ENCODE measurements at regions not wholly inside any gene's neighbourhood (a gene's known extent, or its start where the extent isn't known, plus 50 kb on each side); places are given as distances from the start of the nearest gene placed in this dataset.

- intact Hi-C loops (cut with micrococcal nuclease), result no loop called here
- POLR2A ChIA-PET, result no interaction called here
- no peaks in the 10 kb centered on the region for H3K9me3 ChIP-seq (ENCODE audit: control insufficient read depth in 2 of 3, low read length in 3 of 3)
- H3K36me3 ChIP-seq (ENCODE audit: control insufficient read depth in 2 of 3, insufficient read depth in 3 of 3, low read length in 3 of 3), result no peaks in the 10 kb centered on the region
- CTCF ChIA-PET, result no interaction called here
- H3K36me3 Mint-ChIP-seq, result peaks cover 0 to 3% (median 0%) of the 10 kb centered on the region in 5 donors
- ATAC-seq (no peak), DNase-seq (no peak)
- no peak overlapping the region for H3K27ac ChIP-seq (ENCODE audit: low read depth, low read length)
- H3K4me1 ChIP-seq (ENCODE audit: control insufficient read depth in 2 of 2, insufficient read depth in 2 of 2, low read length in 2 of 2), result no peaks in the 10 kb centered on the region
- no peak overlapping the region for H3K4me3 ChIP-seq (ENCODE audit: low read length)
- H3K9me3 Mint-ChIP-seq, result peaks cover 0 to 20% (median 8%) of the 10 kb centered on the region in 11 donors
- no peaks in the 10 kb centered on the region for H3K4me1 Mint-ChIP-seq
- no peak overlapping the region for H3K4me3 Mint-ChIP-seq
- peaks cover 0 to 6% (median 0%) of the 10 kb centered on the region in 5 donors for H3K27me3 Mint-ChIP-seq
- no peaks in the 10 kb centered on the region for H3K27me3 ChIP-seq (ENCODE audit: control insufficient read depth in 2 of 2, insufficient read depth in 2 of 2, low read length in 2 of 2)
- no peak overlapping the region for H3K27ac Mint-ChIP-seq
Observed at GRCh38 chr7:13673290-13673689, 316.2 kb downstream of the ETV1 start.

- ChIA-PET POLR2A (no interaction called here), CTCF (no interaction called here)
- Histone ChIP-seq H3K36me3 (ENCODE audit: control insufficient read depth in 2 of 3, insufficient read depth in 3 of 3, low read length in 3 of 3) (no peaks in the 10 kb centered on the region), H3K27me3 (ENCODE audit: control insufficient read depth in 2 of 2, insufficient read depth in 2 of 2, low read length in 2 of 2) (no peaks in the 10 kb centered on the region), H3K4me1 (ENCODE audit: control insufficient read depth in 2 of 2, insufficient read depth in 2 of 2, low read length in 2 of 2) (no peaks in the 10 kb centered on the region), H3K27ac (ENCODE audit: low read depth, low read length) (no peak overlapping the region), H3K4me3 (ENCODE audit: low read length) (no peak overlapping the region), H3K9me3 (ENCODE audit: control insufficient read depth in 2 of 3, low read length in 3 of 3) (no peaks in the 10 kb centered on the region)
- Mint-ChIP-seq H3K27ac (no peak overlapping the region), H3K9me3 (peaks cover 0 to 10% (median 0%) of the 10 kb centered on the region in 11 donors), H3K4me1 (peaks cover 0 to 2% (median 0%) of the 10 kb centered on the region in 7 donors), H3K36me3 (no peaks in the 10 kb centered on the region), H3K4me3 (no peak overlapping the region), H3K27me3 (no peaks in the 10 kb centered on the region)
- ATAC-seq, result no peak
- intact Hi-C loops (cut with micrococcal nuclease), result no loop called here
- no peak for DNase-seq
Observed at GRCh38 chr7:13682626-13683025, 306.8 kb downstream of the ETV1 start.

DNA sequence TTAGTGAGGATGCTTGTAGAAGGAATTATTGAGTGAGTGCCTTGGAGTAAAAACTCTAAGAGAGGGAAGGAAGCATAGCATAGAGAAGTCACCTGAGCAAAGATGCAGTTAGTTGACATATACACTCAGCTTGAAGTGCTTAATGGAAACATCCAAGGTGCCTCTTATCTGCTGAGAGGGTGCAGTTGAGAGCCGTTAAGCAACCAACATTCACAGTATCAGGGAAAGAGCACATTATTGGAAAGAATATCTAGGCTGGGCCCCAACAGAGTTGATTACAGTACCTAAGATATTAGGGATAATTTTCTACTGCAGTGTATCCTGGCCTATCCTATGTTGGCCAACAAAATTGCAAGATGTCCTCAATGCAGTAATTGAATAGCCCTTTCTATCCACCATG lies 302.0 kb downstream of the ETV1 start:
- no peaks in the 10 kb centered on the region for H3K9me3 ChIP-seq (ENCODE audit: control insufficient read depth in 2 of 3, low read length in 3 of 3)
- ATAC-seq, result no peak
- CTCF ChIA-PET, result no interaction called here

DNA sequence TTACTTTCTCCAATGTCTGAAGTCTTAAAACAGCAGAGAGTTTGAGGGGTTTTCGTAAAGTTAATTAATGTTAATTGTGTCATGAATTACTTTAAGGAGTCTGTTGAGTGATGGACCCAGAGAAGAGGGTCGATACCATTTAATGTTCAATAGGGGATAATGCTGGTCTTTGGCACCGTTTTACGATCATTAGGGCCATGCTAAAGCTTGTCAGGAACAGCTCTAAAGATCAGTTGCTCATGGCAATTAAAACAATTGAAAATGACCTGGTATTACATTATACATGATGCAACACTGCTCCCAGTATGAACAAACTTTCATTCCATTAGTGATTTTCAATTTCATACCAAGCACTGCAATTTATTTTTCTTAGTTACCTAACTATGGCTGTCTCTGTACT lies 296.9 kb downstream of the ETV1 start:
- H3K36me3 Mint-ChIP-seq, result no peaks in the 10 kb centered on the region
- Histone ChIP-seq H3K27ac (ENCODE audit: low read depth, low read length) (no peak overlapping the region), H3K9me3 (ENCODE audit: control insufficient read depth in 2 of 3, low read length in 3 of 3) (no peaks in the 10 kb centered on the region), H3K4me1 (ENCODE audit: control insufficient read depth in 2 of 2, insufficient read depth in 2 of 2, low read length in 2 of 2) (no peaks in the 10 kb centered on the region), H3K4me3 (ENCODE audit: low read length) (no peak overlapping the region), H3K27me3 (ENCODE audit: control insufficient read depth in 2 of 2, insufficient read depth in 2 of 2, low read length in 2 of 2) (no peaks in the 10 kb centered on the region), H3K36me3 (ENCODE audit: control insufficient read depth in 2 of 3, insufficient read depth in 3 of 3, low read length in 3 of 3) (no peaks in the 10 kb centered on the region)
- POLR2A ChIA-PET, result no interaction called here
- DNase-seq (no peak), ATAC-seq (no peak)
- H3K4me3 Mint-ChIP-seq, result no peak overlapping the region
- H3K27ac Mint-ChIP-seq, result no peak overlapping the region
- H3K9me3 Mint-ChIP-seq, result peaks cover 0 to 8% (median 0%) of the 10 kb centered on the region in 11 donors
- H3K27me3 Mint-ChIP-seq, result no peaks in the 10 kb centered on the region
- H3K4me1 Mint-ChIP-seq, result no peaks in the 10 kb centered on the region
- intact Hi-C loops (cut with micrococcal nuclease), result no loop called here
- CTCF ChIA-PET, result no interaction called here

More for the DNA sequence above, 302.0 kb downstream of the ETV1 start:
- no peaks in the 10 kb centered on the region for H3K36me3 Mint-ChIP-seq
- no peak overlapping the region for H3K27ac Mint-ChIP-seq
- H3K27me3 Mint-ChIP-seq, result no peaks in the 10 kb centered on the region
- no peak for DNase-seq
- no peaks in the 10 kb centered on the region for H3K4me1 Mint-ChIP-seq
- H3K36me3 ChIP-seq (ENCODE audit: control insufficient read depth in 2 of 3, insufficient read depth in 3 of 3, low read length in 3 of 3), result no peaks in the 10 kb centered on the region
- H3K27ac ChIP-seq (ENCODE audit: low read depth, low read length), result no peak overlapping the region
- no peaks in the 10 kb centered on the region for H3K27me3 ChIP-seq (ENCODE audit: control insufficient read depth in 2 of 2, insufficient read depth in 2 of 2, low read length in 2 of 2)
- no peak overlapping the region for H3K4me3 Mint-ChIP-seq
- no peaks in the 10 kb centered on the region for H3K4me1 ChIP-seq (ENCODE audit: control insufficient read depth in 2 of 2, insufficient read depth in 2 of 2, low read length in 2 of 2)
- H3K9me3 Mint-ChIP-seq, result peaks cover 0 to 6% (median 0%) of the 10 kb centered on the region in 11 donors
- intact Hi-C loops (cut with micrococcal nuclease), result no loop called here
- POLR2A ChIA-PET, result no interaction called here
- H3K4me3 ChIP-seq (ENCODE audit: low read length), result no peak overlapping the region

- H3K36me3 ChIP-seq (ENCODE audit: control insufficient read depth in 2 of 3, insufficient read depth in 3 of 3, low read length in 3 of 3), result no peaks in the 10 kb centered on the region
- H3K4me3 Mint-ChIP-seq, result no peak overlapping the region
- no peaks in the 10 kb centered on the region for H3K27me3 Mint-ChIP-seq
- ChIA-PET CTCF (no interaction called here), POLR2A (no interaction called here)
- H3K27me3 ChIP-seq (ENCODE audit: control insufficient read depth in 2 of 2, insufficient read depth in 2 of 2, low read length in 2 of 2), result no peaks in the 10 kb centered on the region
- DNase-seq (no peak), ATAC-seq (no peak)
- intact Hi-C loops (cut with micrococcal nuclease), result no loop called here
- no peak overlapping the region for H3K4me3 ChIP-seq (ENCODE audit: low read length)
- peaks cover 0 to 11% (median 2%) of the 10 kb centered on the region in 11 donors for H3K9me3 Mint-ChIP-seq
- no peaks in the 10 kb centered on the region for H3K9me3 ChIP-seq (ENCODE audit: control insufficient read depth in 2 of 3, low read length in 3 of 3)
- H3K4me1 ChIP-seq (ENCODE audit: control insufficient read depth in 2 of 2, insufficient read depth in 2 of 2, low read length in 2 of 2), result no peaks in the 10 kb centered on the region
- no peak overlapping the region for H3K27ac Mint-ChIP-seq
- no peaks in the 10 kb centered on the region for H3K4me1 Mint-ChIP-seq
- no peak overlapping the region for H3K27ac ChIP-seq (ENCODE audit: low read depth, low read length)
- H3K36me3 Mint-ChIP-seq, result no peaks in the 10 kb centered on the region
Observed at GRCh38 chr7:13702251-13702650, 287.2 kb downstream of the ETV1 start.

- H3K36me3 Mint-ChIP-seq, result no peaks in the 10 kb centered on the region
- no peak for DNase-seq
- Histone ChIP-seq H3K4me1 (ENCODE audit: control insufficient read depth in 2 of 2, insufficient read depth in 2 of 2, low read length in 2 of 2) (no peaks in the 10 kb centered on the region), H3K36me3 (ENCODE audit: control insufficient read depth in 2 of 3, insufficient read depth in 3 of 3, low read length in 3 of 3) (no peaks in the 10 kb centered on the region), H3K4me3 (ENCODE audit: low read length) (no peak overlapping the region), H3K27me3 (ENCODE audit: control insufficient read depth in 2 of 2, insufficient read depth in 2 of 2, low read length in 2 of 2) (no peaks in the 10 kb centered on the region), H3K9me3 (ENCODE audit: control insufficient read depth in 2 of 3, low read length in 3 of 3) (no peaks in the 10 kb centered on the region), H3K27ac (ENCODE audit: low read depth, low read length) (no peak overlapping the region)
- intact Hi-C loops (cut with micrococcal nuclease), result loop anchor here in 1 of 2 donors (5.0 kb wide), 1 partner anchor 49 kb away; no protein-coding TSS in a partner anchor
- H3K27me3 Mint-ChIP-seq, result no peaks in the 10 kb centered on the region
- CTCF ChIA-PET, result no interaction called here
- no peaks in the 10 kb centered on the region for H3K4me1 Mint-ChIP-seq
- no peak overlapping the region for H3K27ac Mint-ChIP-seq
- H3K9me3 Mint-ChIP-seq, result peaks cover 0 to 9% (median 4%) of the 10 kb centered on the region in 11 donors
- no peak for ATAC-seq
- H3K4me3 Mint-ChIP-seq, result no peak overlapping the region
- POLR2A ChIA-PET, result interaction anchor here (1.1 kb wide), 1 partner anchor 369 kb away, joined by 3 read pairs; no protein-coding TSS in a partner anchor
Observed at GRCh38 chr7:13708670-13709069, 280.8 kb downstream of the ETV1 start.

- H3K4me3 ChIP-seq (ENCODE audit: low read length), result no peak overlapping the region
- CTCF ChIA-PET, result no interaction called here
- H3K4me3 Mint-ChIP-seq, result no peak overlapping the region
- DNase-seq (no peak), ATAC-seq (no peak)
- intact Hi-C loops (cut with micrococcal nuclease), result no loop called here
- no peaks in the 10 kb centered on the region for H3K36me3 ChIP-seq (ENCODE audit: control insufficient read depth in 2 of 3, insufficient read depth in 3 of 3, low read length in 3 of 3)
- no peaks in the 10 kb centered on the region for H3K27me3 Mint-ChIP-seq
- no peak overlapping the region for H3K27ac ChIP-seq (ENCODE audit: low read depth, low read length)
- POLR2A ChIA-PET, result no interaction called here
- H3K4me1 Mint-ChIP-seq, result no peaks in the 10 kb centered on the region
- H3K4me1 ChIP-seq (ENCODE audit: control insufficient read depth in 2 of 2, insufficient read depth in 2 of 2, low read length in 2 of 2), result no peaks in the 10 kb centered on the region
- H3K9me3 Mint-ChIP-seq, result peaks cover 0 to 18% (median 9%) of the 10 kb centered on the region in 11 donors
- H3K9me3 ChIP-seq (ENCODE audit: control insufficient read depth in 2 of 3, low read length in 3 of 3), result no peaks in the 10 kb centered on the region
- no peak overlapping the region for H3K27ac Mint-ChIP-seq
- H3K27me3 ChIP-seq (ENCODE audit: control insufficient read depth in 2 of 2, insufficient read depth in 2 of 2, low read length in 2 of 2), result no peaks in the 10 kb centered on the region
- no peaks in the 10 kb centered on the region for H3K36me3 Mint-ChIP-seq
Observed at GRCh38 chr7:13713092-13713491, 276.4 kb downstream of the ETV1 start.
